ENCODE measurements at regions not wholly inside any gene's neighbourhood (a gene's known extent, or its start where the extent isn't known, plus 50 kb on each side); places are given as distances from the start of the nearest gene placed in this dataset.

DNA sequence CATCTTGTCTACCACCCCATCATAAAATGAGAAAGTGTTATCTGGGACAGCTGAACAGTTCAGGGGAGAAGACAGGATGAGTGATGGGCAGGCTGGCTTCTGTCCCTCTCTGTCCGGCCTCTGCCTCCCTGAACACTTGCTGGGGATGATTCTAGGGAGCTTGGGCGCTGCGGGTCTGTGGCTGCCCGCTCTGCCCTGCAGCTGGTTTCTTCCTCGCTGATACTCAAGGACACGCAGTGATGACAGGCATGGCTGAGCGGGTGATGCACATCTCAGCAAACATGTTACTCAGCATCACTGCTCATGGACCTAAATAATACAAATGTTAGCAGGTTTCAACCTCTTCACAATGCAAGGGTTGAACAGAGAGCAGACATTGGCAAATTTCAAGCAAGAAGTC, 161.1 kb downstream of the TMEM18 start:
- no peak for DNase-seq
- H3K9me3 ChIP-seq (ENCODE audit: severe bottlenecking) = no peaks in the 10 kb centered on the region
- TF ChIP-seq, protein P1, sequence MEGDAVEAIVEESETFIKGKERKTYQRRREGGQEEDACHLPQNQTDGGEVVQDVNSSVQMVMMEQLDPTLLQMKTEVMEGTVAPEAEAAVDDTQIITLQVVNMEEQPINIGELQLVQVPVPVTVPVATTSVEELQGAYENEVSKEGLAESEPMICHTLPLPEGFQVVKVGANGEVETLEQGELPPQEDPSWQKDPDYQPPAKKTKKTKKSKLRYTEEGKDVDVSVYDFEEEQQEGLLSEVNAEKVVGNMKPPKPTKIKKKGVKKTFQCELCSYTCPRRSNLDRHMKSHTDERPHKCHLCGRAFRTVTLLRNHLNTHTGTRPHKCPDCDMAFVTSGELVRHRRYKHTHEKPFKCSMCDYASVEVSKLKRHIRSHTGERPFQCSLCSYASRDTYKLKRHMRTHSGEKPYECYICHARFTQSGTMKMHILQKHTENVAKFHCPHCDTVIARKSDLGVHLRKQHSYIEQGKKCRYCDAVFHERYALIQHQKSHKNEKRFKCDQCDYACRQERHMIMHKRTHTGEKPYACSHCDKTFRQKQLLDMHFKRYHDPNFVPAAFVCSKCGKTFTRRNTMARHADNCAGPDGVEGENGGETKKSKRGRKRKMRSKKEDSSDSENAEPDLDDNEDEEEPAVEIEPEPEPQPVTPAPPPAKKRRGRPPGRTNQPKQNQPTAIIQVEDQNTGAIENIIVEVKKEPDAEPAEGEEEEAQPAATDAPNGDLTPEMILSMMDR (IDR thresholded peaks at IDR 0.05; ENCODE audit: low read depth, low read length) = no peak
- no peaks in the 10 kb centered on the region for H3K27me3 ChIP-seq (ENCODE audit: insufficient read depth, low read depth, severe bottlenecking)
- H3K27ac ChIP-seq = no peak overlapping the region
- H3K36me3 ChIP-seq = no peaks in the 10 kb centered on the region
- no peak overlapping the region for H3K4me3 ChIP-seq (ENCODE audit: low read depth, low read length)

DNA sequence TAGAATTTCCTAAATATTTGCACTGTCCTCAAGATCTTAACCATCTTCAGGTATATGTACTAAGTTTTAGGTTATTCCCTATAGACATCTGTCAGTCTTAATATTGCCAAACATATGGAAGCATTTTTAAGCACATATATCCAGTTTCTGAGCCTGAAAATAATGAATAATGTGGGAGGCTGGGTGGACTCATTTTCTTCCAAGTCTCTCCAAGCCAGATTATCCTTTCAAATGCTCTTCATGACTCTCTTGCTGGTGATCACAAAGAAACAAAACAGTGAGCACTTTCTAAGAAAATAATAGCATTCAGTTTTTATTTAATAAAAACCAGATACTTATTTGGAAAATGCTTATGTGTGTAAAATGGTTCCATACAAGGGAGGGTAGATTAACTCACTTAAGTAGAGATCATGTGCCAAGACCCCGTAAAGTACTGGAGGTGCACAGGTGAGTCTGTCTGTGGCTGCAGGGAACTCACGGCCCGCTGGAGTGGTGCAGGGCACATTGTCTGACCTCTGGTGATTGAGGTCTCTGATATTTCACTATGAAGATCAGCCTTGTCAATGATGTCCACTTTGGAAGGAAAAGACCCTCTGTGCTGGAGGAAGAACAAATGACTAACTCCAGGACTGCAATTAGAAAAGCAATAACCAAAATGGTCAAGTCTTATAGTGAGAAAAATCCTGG, 161.6 kb downstream of the TMEM18 start:
- peaks cover 5% of the 10 kb centered on the region for H3K9me3 ChIP-seq (ENCODE audit: severe bottlenecking)
- DNase-seq = no peak
- H3K36me3 ChIP-seq = no peaks in the 10 kb centered on the region
- TF ChIP-seq, protein P1 (IDR thresholded peaks at IDR 0.05; ENCODE audit: low read depth, low read length) = no peak
- H3K27ac ChIP-seq = no peak overlapping the region
- H3K4me3 ChIP-seq (ENCODE audit: low read depth, low read length) = no peak overlapping the region
- H3K27me3 ChIP-seq (ENCODE audit: insufficient read depth, low read depth, severe bottlenecking) = no peaks in the 10 kb centered on the region

DNA sequence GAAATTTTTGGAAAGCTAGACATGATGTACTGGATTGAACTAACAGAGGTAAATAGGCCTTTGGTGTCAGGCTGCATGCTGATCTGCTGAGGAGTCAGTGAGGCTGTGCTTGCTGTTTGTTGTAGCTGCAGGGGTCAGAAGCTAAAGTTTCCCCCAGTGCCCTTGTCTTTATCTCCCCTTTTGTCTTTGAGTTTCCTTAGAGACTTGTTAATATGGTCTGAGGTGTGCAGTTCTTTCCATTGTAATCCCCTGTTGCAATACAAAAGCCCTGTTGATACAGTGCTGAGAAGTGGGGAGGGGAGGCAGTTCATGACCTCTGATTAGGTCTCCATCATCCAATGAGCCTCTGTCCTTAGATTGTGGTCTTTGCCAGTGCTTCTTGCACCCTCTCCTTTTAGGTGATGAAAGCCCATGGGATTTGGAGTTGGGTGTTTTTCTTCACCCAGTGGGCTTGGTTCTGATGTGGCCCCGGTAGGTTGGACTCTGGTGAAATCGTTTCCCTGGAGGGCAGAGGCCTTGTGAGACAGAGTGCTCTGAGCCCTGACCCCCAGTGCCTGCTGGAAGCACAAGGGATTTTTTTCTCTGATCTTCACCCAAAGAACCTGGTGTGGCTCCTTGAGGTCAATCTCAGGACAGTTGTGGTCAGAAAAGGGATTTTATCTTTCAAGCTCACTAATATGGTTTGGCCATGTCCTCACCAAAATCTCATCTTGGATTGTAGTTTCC, 163.1 kb downstream of the TMEM18 start:
- Histone ChIP-seq H3K27ac (no peak overlapping the region), H3K27me3 (ENCODE audit: insufficient read depth, low read depth, severe bottlenecking) (no peaks in the 10 kb centered on the region), H3K9me3 (ENCODE audit: severe bottlenecking) (peaks cover 13% of the 10 kb centered on the region), H3K36me3 (no peaks in the 10 kb centered on the region), H3K4me3 (ENCODE audit: low read depth, low read length) (no peak overlapping the region)
- TF ChIP-seq, protein P1 (IDR thresholded peaks at IDR 0.05; ENCODE audit: low read depth, low read length) = no peak
- no peak for DNase-seq

DNA sequence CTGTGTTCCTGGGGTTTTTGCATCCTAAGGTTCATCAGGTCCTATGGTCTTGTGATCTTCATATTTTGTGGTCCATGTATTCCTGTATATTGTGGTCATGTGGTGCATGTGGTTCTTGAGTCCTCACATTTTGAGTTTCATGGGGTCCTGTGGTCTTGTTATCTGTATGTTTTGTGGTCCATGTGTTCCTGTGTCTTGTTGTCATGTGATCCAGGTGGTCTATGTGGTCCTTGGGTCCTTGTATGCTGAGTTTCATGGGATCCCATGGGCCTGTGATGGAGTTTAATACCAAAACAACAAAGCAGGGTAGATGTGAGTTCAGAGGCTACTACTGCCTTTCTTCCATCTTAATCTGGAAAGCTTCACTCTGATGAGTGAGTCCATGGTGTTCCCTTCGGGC, 166.4 kb downstream of the TMEM18 start:
- Histone ChIP-seq H3K27ac (no peak overlapping the region), H3K27me3 (ENCODE audit: insufficient read depth, low read depth, severe bottlenecking) (no peaks in the 10 kb centered on the region), H3K36me3 (no peaks in the 10 kb centered on the region), H3K4me3 (ENCODE audit: low read depth, low read length) (no peak overlapping the region), H3K9me3 (ENCODE audit: severe bottlenecking) (peaks cover 13% of the 10 kb centered on the region)
- no peak for DNase-seq
- TF ChIP-seq, protein P1 (IDR thresholded peaks at IDR 0.05; ENCODE audit: low read depth, low read length) = no peak

DNA sequence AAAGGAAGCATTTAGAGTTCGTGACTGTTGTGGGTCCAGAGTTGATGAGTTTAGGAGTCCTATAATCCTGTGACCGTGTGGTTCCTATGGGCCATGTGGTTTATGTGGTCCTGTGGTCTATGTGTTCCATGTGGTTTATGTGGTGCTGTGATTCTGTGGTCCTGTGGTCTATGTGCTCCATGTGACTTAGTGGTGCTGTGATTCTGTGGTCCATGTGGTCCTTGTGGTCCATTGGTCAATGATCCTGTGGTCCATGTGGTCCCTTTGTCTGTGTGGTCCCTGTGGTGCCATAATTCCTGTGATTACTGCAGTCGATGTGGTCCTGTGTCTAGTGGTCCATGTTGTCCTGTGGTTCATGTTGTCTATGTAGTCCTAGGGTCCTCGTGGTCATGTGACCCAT, 167.3 kb downstream of the TMEM18 start:
- Histone ChIP-seq H3K36me3 (no peaks in the 10 kb centered on the region), H3K27me3 (ENCODE audit: insufficient read depth, low read depth, severe bottlenecking) (no peaks in the 10 kb centered on the region), H3K9me3 (ENCODE audit: severe bottlenecking) (peaks cover 13% of the 10 kb centered on the region), H3K4me3 (ENCODE audit: low read depth, low read length) (no peak overlapping the region), H3K27ac (no peak overlapping the region)
- no peak for DNase-seq
- TF ChIP-seq, protein P1 (IDR thresholded peaks at IDR 0.05; ENCODE audit: low read depth, low read length) = no peak

Measured in WERI-Rb-1 (cell line).